ENCODE measurements at regions not wholly inside any gene's neighbourhood (a gene's known extent, or its start where the extent isn't known, plus 50 kb on each side); places are given as distances from the start of the nearest gene placed in this dataset.

DNA sequence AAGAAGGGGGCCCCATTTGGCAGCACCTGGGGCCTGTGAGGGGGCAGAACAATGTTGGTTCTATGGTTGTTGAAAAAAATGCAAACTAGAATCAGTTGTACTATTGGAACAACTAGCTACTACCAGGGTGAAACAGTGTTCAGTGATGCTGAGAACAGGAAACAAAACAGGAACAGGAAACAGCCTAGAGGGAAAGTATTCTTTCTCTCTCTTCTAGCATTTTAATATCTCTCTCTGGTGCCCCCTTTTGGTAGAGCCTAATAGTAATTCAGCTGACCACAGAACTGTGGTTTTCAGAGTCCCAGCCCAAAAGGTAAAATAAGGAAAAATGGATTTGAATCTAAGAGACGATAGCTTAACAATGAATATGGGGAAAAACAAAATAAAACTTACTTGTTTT is 138.0 kb upstream of the KCNN2 start:
- peak; percentile 20 for DNase-seq (ENCODE audit: extremely low read depth, low read depth, low spot score)

DNA sequence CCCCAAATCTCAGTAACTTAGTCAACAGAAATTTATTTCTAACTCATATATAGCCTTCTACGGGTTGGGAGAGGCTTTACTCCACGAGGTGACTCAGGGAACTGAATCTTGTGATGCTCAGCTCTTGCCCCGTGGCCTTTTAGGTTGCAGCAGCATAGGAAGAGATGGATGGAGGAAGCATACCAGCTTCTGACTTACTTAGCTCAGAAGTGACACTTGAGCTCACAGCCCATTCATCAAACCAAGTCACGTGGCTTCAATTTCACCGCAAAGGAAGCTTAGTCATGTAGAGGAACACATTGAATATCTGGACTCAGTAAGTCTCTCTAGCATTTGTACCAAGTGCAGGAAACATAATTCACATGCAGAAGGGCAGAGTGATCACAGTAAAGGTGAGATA is 124.1 kb upstream of the KCNN2 start:
- DNase-seq (ENCODE audit: extremely low read depth, low read depth, low spot score) = peak; percentile 65

DNA sequence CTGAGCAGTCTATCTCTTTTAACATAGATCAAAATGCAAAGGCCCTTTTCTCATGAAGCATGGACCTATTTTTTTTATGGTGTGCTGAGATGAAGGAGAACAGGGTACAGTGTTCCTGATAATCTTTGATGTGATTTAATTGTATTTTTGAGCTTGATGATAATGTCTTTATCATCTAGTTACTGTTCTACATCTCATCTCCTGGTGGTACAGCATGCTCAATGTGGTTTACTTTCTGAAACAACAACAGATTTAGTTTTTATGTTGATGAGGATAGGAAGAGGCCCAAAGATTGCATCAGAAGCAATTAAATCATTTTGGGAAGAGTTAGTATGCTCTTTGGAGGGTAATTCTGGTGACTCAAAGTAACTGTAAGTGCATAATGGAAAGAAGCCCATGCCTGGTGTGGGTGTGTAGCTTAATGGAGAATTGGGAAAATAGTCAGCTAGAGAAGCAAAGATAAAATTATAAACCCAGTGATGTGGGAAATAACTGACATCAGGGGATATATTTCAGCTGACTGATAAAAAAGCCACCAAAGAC is 123.0 kb upstream of the KCNN2 start:
- no peak for DNase-seq (ENCODE audit: extremely low read depth, low read depth, low spot score)

DNA sequence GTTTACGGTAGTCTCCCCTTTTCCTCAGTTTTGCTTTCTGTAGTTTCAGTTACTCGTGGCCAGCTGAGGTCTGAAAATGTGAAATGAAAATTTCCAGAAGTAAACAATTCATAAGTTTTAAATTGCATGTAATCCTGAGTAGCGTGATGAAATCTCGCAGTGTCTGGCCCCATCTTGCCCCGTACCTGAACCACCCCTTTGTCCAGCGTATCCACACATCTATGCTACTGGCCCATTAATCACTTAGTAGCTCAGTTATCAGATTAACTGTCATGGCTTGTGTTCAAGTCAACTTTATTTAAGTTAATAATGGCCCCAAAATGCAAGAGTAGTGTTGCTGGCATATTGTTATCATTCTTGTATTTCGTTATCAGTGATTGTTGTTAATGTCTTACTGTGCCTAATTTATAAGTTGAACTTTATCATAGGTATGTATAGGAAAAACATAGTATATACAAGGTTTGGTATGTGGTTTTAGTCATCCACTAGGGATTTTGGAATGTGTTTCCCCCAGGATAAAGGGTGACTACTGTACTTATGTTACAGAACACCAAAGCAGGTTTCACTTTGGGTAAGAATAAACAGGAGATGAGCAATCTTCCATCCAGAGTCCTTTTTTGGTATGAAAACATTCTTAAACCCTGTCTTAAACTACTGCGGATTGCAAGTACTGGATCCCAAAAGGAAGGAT is 118.4 kb upstream of the KCNN2 start:
- peak; percentile 16 for DNase-seq (ENCODE audit: extremely low read depth, low read depth, low spot score)

DNA sequence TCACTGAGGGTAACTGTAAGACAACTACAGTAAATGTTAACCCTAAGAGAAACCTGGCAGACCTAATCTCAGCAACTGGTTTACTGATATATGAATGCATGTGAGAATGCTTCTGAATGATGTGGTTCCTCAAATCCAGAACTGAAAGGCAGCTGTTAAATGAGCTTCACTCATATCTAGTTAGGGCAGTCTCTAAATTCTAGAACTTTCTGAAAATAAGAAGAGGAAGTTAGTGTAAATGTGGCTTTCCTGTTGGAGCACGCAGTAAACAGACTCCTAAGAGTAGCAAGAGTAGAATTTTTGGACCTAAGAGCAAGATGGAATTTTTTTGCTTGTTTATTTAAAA is 117.9 kb upstream of the KCNN2 start:
- DNase-seq (ENCODE audit: extremely low read depth, low read depth, low spot score) = no peak

DNA sequence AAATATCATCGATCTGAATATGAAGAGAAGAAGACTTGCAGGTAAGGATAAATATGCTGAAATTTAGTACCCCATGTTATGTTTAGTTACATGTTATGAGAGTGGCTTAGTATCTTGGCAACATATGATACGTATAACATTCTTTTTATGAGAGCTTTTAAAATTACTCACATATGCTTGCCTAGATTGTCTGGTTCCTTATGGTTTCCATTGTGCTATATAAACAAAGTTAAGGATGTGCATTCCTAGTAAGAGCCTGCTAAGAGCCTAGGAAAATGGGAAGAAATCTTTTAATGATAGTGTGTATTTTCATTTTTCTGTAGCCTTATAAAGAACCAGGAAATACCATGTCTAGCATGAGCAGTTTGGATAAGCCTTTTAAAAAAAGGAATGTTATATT is 112.0 kb upstream of the KCNN2 start:
- DNase-seq (ENCODE audit: extremely low read depth, low read depth, low spot score) = no peak

DNA sequence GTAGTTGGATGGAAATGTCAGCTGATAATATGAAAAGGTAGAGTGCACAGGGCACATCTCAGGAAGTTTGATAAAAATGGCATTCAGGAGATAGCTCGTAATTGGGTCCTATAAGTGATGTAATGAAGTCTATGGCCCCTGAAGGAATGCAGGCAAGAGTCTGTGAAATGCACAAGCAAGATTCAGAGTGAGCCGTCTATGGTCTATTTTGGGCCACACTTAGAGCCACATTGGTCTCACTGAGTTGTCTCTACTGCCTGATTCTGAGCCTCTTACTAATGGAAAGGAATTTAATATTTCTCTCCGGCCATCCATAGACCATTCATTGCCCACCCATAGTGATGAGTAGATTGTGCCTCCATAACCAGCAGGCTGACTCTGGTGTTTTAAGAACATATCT is 111.3 kb upstream of the KCNN2 start:
- DNase-seq (ENCODE audit: extremely low read depth, low read depth, low spot score) = no peak

DNA sequence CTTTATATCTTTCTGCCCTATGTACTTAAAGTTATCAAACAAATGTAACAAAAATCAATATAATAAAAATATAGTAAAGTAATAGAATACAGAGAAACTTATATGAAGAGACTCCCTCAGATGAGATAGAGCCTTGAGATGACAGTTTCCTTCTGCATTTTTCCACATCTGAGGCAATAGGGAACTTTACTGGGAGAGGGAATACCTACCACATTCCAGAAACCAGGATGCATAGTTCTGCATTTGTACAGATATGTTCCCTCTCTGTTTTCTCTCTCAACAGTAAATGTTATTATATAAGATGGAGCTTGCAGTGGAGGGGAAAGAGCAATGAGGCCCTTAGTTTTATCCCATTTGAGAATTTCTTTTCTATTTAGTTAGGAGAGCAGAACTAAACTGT is 109.6 kb upstream of the KCNN2 start:
- DNase-seq (ENCODE audit: extremely low read depth, low read depth, low spot score) = no peak

DNA sequence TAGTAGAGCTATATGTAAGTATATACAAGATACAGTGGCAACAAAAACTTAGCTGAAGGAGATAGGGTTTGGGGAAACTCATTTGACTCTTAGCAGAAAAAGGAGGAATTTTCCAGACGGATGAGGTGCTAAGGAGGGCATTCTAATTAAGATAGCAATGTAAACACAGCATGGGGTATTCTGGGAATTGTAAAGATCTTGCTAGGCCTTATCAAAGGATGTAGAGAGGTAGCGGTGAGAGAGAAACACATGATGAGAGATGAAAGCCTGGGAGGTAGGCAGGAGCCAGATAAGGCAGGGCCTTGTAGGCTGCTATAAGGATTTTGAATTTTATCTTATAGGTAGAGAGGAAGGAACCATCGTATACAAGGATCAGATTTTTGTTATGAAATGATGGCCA is 106.6 kb upstream of the KCNN2 start:
- DNase-seq (ENCODE audit: extremely low read depth, low read depth, low spot score) = no peak

DNA sequence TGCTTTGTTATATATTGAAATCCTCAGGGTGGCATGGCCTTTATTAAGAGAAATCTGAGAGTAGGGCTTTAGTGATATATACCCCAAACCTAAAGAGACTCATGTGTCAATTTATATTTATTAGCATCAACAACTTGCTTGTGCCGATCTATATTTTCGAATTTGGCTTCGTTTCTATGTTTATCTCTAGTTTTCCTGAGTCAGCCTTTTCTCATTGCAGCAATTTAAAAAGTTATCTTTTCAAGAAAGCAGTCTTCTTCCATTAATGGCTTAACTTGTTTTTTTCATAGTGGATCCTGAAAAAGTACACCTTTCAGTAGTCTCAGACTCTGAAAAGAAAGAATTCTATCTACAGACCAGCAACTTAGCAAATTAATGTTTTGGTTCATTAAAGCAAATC is 99.9 kb upstream of the KCNN2 start:
- DNase-seq (ENCODE audit: extremely low read depth, low read depth, low spot score) = no peak

DNA sequence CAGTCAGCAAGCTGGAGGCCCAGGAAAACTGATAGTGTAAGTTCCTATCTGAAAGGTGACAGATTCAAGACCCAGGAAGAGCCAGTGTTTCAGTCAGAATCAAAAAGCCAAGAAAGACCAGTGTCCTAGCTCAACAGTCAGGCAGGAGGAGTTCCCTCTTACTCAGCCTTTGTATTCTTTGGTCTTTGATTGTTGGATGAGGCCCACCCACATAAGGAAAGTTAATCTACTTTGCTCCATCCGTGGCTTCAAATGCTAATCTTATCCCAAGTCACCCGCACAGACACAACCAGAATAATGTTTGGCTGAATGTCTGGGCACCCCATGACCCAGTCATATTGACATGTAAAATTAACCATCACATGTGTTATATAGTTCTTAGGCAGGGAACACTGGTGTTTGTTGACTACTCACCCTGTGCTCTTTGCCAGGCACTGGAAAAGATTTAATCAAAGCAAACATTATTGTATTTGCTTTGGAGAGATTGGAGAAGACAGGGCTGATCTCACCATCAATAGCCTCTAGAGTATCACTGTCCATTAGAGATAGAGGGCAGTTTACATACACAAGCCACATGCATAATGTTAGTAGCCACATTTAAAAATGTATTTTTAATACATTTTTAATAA is 96.3 kb upstream of the KCNN2 start:
- no peak for DNase-seq (ENCODE audit: extremely low read depth, low read depth, low spot score)

DNA sequence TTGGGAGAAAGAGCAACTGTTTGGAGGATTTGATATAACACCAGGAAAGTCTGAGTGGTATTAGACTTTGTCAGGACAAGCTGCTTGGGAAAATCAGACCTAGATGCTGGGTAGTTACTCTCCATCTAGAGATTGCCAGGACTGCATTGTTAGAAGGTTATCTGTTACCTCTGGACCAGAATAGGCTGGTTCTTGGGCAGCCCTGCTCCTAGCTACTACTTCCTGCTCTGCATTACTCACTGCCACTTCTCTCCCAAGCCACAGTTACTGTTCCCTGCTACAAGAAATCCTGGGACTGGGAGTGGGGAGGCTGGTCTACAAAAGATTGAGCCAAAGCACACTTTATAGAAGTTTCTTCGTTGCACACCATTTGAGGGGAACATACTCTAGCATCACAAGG is 95.5 kb upstream of the KCNN2 start:
- DNase-seq (ENCODE audit: extremely low read depth, low read depth, low spot score) = no peak

DNA sequence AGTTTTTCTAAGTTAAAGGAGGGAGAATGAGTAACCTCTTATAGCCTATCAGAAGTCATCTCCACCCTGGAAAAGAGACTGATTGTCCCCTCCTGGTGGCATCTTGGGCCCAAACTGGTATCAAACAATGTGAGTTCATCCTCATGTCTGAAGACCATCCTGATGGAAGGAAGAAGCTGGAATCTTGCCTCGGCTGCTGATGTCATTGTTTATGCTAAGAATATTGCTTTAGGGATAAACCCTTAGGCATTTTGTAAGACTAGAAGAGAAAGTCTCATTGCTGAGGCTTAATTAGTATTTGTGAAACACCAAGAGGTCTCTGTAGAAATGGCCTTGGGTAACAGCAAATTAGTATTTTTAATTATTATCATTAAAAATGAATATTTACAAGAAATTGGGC is 65.7 kb upstream of the KCNN2 start:
- DNase-seq (ENCODE audit: extremely low read depth, low read depth, low spot score) = no peak

DNA sequence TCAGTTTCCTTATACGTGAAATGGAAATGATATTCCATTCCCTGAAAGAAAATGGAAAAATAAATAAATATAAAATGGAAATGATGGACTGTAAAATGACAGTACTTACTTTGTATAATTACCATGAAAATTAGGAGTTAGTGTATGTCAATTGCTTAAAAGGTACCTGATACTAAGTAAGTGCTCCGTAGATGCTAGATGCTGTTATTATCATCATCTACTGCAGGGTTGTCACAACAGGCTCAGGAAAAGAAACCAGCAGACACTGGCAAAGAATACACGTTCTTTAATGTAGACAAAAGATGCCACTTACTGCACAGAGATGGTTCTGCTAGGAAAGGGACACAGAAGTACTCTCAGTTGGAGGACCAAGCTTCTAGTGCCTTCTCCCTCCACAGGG is 64.0 kb upstream of the KCNN2 start:
- DNase-seq (ENCODE audit: extremely low read depth, low read depth, low spot score) = no peak

DNA sequence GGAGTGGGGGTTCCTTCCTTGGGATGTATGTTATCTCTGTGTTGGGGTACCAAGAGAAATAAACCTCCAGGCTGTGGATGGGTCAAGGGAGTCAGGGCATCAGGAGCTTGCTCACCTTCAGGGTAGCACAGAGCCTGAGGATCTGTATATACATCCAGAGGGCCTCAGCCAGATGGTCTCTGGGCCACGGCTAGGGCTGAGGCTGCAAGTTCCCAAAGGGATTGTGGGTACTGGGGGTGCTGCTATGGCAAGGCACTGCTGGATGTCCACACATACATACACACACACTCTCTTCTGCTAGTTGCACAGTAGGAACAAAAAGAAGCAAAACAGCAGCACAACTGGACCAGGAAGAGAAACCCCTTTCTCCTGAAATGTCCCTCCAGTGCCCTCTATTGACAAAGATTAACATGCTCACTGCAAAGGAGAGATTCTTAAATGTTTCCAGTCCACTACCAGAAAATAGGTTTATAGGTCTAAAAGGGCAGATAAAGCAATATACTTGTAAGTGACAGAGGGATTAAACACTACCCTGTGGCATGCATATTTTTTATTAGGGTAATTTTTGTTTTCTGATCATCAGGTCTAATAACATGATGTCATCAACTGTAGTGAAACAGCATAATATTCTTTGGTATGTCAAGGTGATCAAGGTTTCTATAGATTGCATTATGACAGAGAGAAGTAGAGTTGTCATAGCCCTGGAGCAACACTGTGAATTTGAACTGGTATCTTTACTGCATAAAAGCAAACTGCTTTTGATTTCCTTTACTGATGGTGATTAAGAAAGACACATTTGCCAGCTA is 56.3 kb upstream of the KCNN2 start:
- DNase-seq (ENCODE audit: extremely low read depth, low read depth, low spot score) = no peak

DNA sequence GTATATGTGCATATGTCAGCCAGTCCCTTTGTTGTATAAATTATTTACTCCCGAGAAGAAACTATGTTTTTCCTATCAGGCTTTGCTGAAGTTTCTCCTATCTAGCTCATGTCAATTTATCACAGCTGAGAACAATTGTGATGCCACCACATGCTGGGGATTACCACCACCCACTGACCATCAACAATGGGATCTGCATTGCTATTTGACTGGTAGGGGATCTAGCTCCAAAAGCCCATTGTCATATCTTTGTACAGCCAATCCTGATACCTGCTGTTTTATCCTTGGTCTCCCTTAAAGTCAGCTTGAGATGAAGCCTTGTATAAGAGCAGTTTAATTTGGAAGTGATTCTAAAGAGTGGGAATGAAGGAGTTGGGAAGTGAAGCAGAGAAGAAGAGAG is 53.9 kb upstream of the KCNN2 start:
- no peak for DNase-seq (ENCODE audit: extremely low read depth, low read depth, low spot score)

DNA sequence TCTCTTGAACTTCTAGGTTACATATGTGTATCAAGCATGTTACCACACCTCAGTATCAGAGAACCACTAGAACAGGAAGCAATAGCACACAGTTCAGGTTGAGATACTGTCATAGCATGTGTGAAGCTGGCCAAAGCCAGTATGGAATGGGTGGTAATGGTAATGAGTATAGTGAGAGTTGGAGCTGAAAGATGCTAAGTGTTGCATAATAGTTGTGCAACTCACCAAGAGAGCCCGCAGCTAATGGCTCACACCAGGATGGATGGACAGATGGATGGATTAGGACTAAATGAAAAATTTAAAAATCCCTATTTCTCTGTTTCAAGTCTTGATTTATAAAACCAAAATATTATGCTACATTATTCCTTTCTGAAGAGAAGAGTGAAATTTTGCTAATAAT is 53.4 kb upstream of the KCNN2 start:
- DNase-seq (ENCODE audit: extremely low read depth, low read depth, low spot score) = no peak

DNA sequence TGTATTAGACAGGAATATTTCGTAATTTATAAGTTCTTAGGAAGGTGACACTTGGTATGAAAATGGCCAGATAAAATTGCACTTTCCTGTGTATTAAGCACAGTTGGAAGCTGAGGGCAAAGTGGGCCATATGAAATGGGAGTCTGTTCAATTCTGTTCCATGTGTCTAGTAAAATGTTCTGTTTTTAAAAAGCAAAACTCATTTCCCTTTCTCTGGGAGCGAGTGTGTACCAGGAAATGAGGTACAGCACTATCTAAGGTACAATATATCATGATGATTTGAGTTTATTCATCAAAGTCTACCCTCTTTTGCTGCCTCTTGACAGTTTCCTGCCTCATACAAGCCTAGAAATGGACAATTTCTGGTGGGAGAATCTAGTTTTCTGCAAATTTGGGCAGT is 51.2 kb upstream of the KCNN2 start:
- no peak for DNase-seq (ENCODE audit: extremely low read depth, low read depth, low spot score)

DNA sequence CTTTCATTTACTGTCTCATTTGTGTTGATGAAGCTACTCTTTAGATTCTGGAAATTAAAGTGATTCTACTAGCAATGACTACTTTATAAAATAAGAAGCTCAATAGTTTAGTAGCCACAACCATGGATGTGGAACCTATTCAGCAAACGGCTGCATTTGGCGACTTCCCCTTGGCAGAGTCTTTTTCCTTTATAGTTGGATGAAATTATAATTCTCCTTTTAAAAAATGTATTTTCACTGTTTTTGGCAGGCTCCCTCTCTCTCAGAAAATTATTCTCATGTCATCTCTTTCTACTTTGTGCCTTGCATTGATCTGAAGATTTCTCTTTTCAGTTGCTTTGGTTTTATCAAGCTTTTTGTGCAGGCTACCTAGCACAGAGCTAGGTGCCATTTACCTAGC is 50.6 kb upstream of the KCNN2 start:
- DNase-seq (ENCODE audit: extremely low read depth, low read depth, low spot score) = no peak

DNA sequence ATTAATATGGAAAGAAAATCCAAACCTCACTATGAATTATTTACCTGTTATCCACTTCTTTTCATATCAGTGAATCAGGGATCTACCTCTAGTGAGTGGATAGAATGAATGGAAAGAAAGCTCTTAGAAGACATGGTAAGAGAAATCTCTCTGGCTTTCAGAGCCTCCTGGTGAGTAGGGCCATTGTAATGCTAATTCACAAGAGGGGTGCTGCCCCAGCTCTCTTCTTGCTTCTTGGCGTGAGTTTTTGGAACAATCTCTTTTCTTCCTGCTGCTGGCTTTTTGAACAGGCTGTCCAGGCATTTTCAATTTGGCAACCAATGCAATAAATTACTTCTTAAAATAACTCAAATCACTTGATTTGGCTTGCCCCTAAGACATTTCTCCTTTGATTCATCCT is 49.9 kb upstream of the KCNN2 start:
- no peak for DNase-seq (ENCODE audit: extremely low read depth, low read depth, low spot score)
